ENCODE measurements at regions not wholly inside any gene's neighbourhood (a gene's known extent, or its start where the extent isn't known, plus 50 kb on each side); places are given as distances from the start of the nearest gene placed in this dataset.

- DNase-seq: no peak
Measured at GRCh38 chr1:106523497-106523896, 533.0 kb upstream of the PRMT6 start.

- no peak for DNase-seq
Measured at GRCh38 chr1:106524631-106525030, 531.8 kb upstream of the PRMT6 start.

- no peak for DNase-seq
Measured at GRCh38 chr1:106526650-106527049, 529.8 kb upstream of the PRMT6 start.

GRCh38 chr1:106534612-106535011 is 521.9 kb upstream of the PRMT6 start:
- no peak for DNase-seq

- DNase-seq: no peak
Measured at GRCh38 chr1:106536741-106537140, 519.7 kb upstream of the PRMT6 start.

- DNase-seq: no peak
Measured at GRCh38 chr1:106548726-106549125, 507.7 kb upstream of the PRMT6 start.

- DNase-seq: no peak
Measured at GRCh38 chr1:106554294-106554693, 502.2 kb upstream of the PRMT6 start.

- no peak for DNase-seq
Measured at GRCh38 chr1:106555571-106555970, 500.9 kb upstream of the PRMT6 start.

GRCh38 chr1:106564192-106564591 is 492.3 kb upstream of the PRMT6 start:
- no peak for DNase-seq

GRCh38 chr1:106568201-106568974 is 488.1 kb upstream of the PRMT6 start:
- DNase-seq: no peak

GRCh38 chr1:106571109-106571508 is 485.4 kb upstream of the PRMT6 start:
- no peak for DNase-seq

- DNase-seq: no peak
Measured at GRCh38 chr1:106584107-106584506, 472.4 kb upstream of the PRMT6 start.

GRCh38 chr1:106584676-106585075 is 471.8 kb upstream of the PRMT6 start:
- DNase-seq: no peak

- no peak for DNase-seq
Measured at GRCh38 chr1:106600626-106601025, 455.8 kb upstream of the PRMT6 start.

- DNase-seq: no peak
Measured at GRCh38 chr1:106603616-106604015, 452.9 kb upstream of the PRMT6 start.

GRCh38 chr1:106608841-106609240 is 447.6 kb upstream of the PRMT6 start:
- DNase-seq: no peak

GRCh38 chr1:106613068-106613467 is 443.4 kb upstream of the PRMT6 start:
- no peak for DNase-seq

GRCh38 chr1:106613861-106614260 is 442.6 kb upstream of the PRMT6 start:
- DNase-seq: no peak

- DNase-seq: no peak
Measured at GRCh38 chr1:106615473-106615872, 441.0 kb upstream of the PRMT6 start.

- no peak for DNase-seq
Measured at GRCh38 chr1:106619080-106619826, 437.2 kb upstream of the PRMT6 start.

GRCh38 chr1:106619827-106620134 is 436.7 kb upstream of the PRMT6 start:
- DNase-seq: no peak

GRCh38 chr1:106620521-106620954 is 435.9 kb upstream of the PRMT6 start:
- peak; percentile 1 for DNase-seq

GRCh38 chr1:106621853-106622252 is 434.6 kb upstream of the PRMT6 start:
- no peak for DNase-seq

- DNase-seq: no peak
Measured at GRCh38 chr1:106637566-106637965, 418.9 kb upstream of the PRMT6 start.

Data from GOT3 (cell line).